Endothelial cell of umbilical vein (primary cell): ENCODE measurements at regions not wholly inside any gene's neighbourhood (a gene's known extent, or its start where the extent isn't known, plus 50 kb on each side); places are given as distances from the start of the nearest gene placed in this dataset.

ENCODE experiments used
- BruUV-seq: library from RNA; stranded (reverse); fragments of 400-500 nt; replicated peaks from 2 replicates; lab custom pipeline; 2021; lab: Mats Ljungman, UMichigan
- CTCF ChIA-PET: fragments of 300-600, 350-600 bp; sonication (Branson Sonifier 250); formaldehyde crosslinking; loops from one replicate; lab custom pipeline; 2021; ENCODE audit warnings: antibody characterized with exemption, inconsistent platforms; lab: Charles Lee
- POLR2A ChIA-PET: fragments of 300-600, 350-600 bp; sonication (Branson Sonifier 250); formaldehyde crosslinking; loops from one replicate; lab custom pipeline; 2021; ENCODE audit warnings: antibody characterized with exemption, inconsistent platforms; lab: Charles Lee
- DNase-seq: peaks from one replicate; pipeline ENCODE4 v3.0.0-alpha.2; 2011; ENCODE audit warnings: low read depth, low spot score
- FAIRE-seq: peaks from 2 replicates; lab custom pipeline; 2011; peaks lifted over from hg19 to GRCh38; lab: Jason Lieb, UNC
- H2AFZ ChIP-seq: 2 replicates; pipeline ENCODE4 v1.6.0; 2012; ENCODE audit warnings: low read depth, low read length, control low read depth, inconsistent platforms
- H3K27ac ChIP-seq: 2 replicates; pipeline ENCODE4 v1.5.1; 2011; ENCODE audit warnings: low read depth, mild to moderate bottlenecking, control low read depth, low read length, moderate library complexity; ENCODE audit not compliant: insufficient read depth
- H3K27me3 ChIP-seq, 2 experiments: 2 replicates each; pipeline versions ENCODE4 v1.6.0 to v1.6.1; 2011; ENCODE audit warnings: low read length in 2 of 2, mixed read lengths in 1 of 2; ENCODE audit not compliant: control insufficient read depth in 2 of 2, insufficient read depth in 2 of 2
- H3K36me3 ChIP-seq, 2 experiments: 2 replicates in 1 of 2; 3 replicates in 1 of 2; pipeline ENCODE4 v1.5.1; 2011; ENCODE audit warnings: low read length in 2 of 2, mild to moderate bottlenecking in 1 of 2, moderate library complexity in 1 of 2; ENCODE audit not compliant: control insufficient read depth in 2 of 2, insufficient read depth in 2 of 2; ENCODE audit errors: extremely low read depth in 1 of 2
- H3K4me1 ChIP-seq: 3 replicates; pipeline ENCODE4 v1.5.1; 2011; ENCODE audit warnings: mild to moderate bottlenecking, low read length; ENCODE audit not compliant: control insufficient read depth, insufficient read depth; ENCODE audit errors: extremely low read depth
- H3K4me2 ChIP-seq: 2 replicates; pipeline ENCODE4 v1.6.1; 2011; ENCODE audit warnings: low read length, control low read depth, mixed read lengths; ENCODE audit not compliant: insufficient read depth
- H3K4me3 ChIP-seq, 3 experiments: fragments of 200-600 bp in 1 of 3; sonication (generic), shearing (Covaris generic) in 1 of 3; replicated peaks in 1 of 3; 2 replicates each; pipeline ENCODE4 v1.5.1; 2011 to 2016; ENCODE audit warnings: control low read depth in 3 of 3, low read length in 3 of 3, mild to moderate bottlenecking in 2 of 3, inconsistent platforms in 1 of 3, low read depth in 1 of 3, moderate library complexity in 1 of 3; ENCODE audit not compliant: insufficient read depth in 1 of 3
- H3K79me2 ChIP-seq: 2 replicates; pipeline ENCODE4 v1.6.0; 2012; ENCODE audit warnings: low read length, inconsistent platforms; ENCODE audit not compliant: control insufficient read depth, insufficient read depth
- H3K9ac ChIP-seq: replicated peaks from 2 replicates; pipeline ENCODE3; 2011; ENCODE audit warnings: low read length, control low read depth; ENCODE audit not compliant: insufficient read depth; ENCODE audit errors: extremely low read depth
- H3K9me1 ChIP-seq: replicated peaks from 3 replicates; pipeline ENCODE4 v1.6.0; 2011; ENCODE audit warnings: mild to moderate bottlenecking, low read length; ENCODE audit not compliant: control insufficient read depth, insufficient read depth; ENCODE audit errors: extremely low read depth
- H3K9me3 ChIP-seq: replicated peaks from 2 replicates; pipeline ENCODE4 v1.5.1; 2012; ENCODE audit warnings: low read length, inconsistent platforms; ENCODE audit not compliant: control insufficient read depth, insufficient read depth
- H4K20me1 ChIP-seq: replicated peaks from 2 replicates; pipeline ENCODE3; 2011; ENCODE audit warnings: mild to moderate bottlenecking, low read length; ENCODE audit not compliant: control insufficient read depth, insufficient read depth; ENCODE audit errors: extremely low read depth
- EZH2 ChIP-seq: IDR thresholded peaks from 2 replicates; pipeline ENCODE4 v1.6.1; 2012; ENCODE audit warnings: borderline replicate concordance, low read depth, mild to moderate bottlenecking, moderate library complexity, low read length, inconsistent platforms; ENCODE audit not compliant: severe bottlenecking
- FOS ChIP-seq: IDR thresholded peaks from 2 replicates; pipeline ENCODE4 v1.6.1; 2011; ENCODE audit warnings: mild to moderate bottlenecking, low read length, moderate library complexity, borderline replicate concordance; ENCODE audit not compliant: insufficient read depth
- GATA2 ChIP-seq: IDR thresholded peaks from 2 replicates; pipeline ENCODE4 v1.7.0; 2011; ENCODE audit warnings: low read depth, mild to moderate bottlenecking, moderate library complexity, mixed read lengths, low read length; ENCODE audit not compliant: insufficient read length, insufficient read depth
- JUN ChIP-seq: IDR thresholded peaks from 2 replicates; pipeline ENCODE4 v1.6.1; 2011; ENCODE audit warnings: borderline replicate concordance, low read depth; ENCODE audit not compliant: insufficient read length, insufficient read depth
- MYC ChIP-seq: IDR thresholded peaks from one replicate; pipeline ENCODE4 v1.6.1; 2011; ENCODE audit warnings: mild to moderate bottlenecking, low read depth, low read length
- POLR2A ChIP-seq: IDR thresholded peaks from 2 replicates; pipeline ENCODE4 v1.6.1; 2012; ENCODE audit warnings: low read depth, mild to moderate bottlenecking, control low read depth, low read length
- POLR2AphosphoS5 ChIP-seq: IDR thresholded peaks from 2 replicates; pipeline ENCODE4 v1.6.1; 2012; ENCODE audit warnings: low read depth, mild to moderate bottlenecking, control low read depth, low read length, moderate library complexity; ENCODE audit not compliant: insufficient read depth
- dilution Hi-C: fragments of 300-500 bp; cut with MboI; formaldehyde crosslinking; loops from one replicate; pipeline ENCODE4 v1.15.0; 2019; ENCODE audit warnings: low sequenced_read_pairs; ENCODE audit not compliant: extremely low pct_ligation_motif_present
- intact Hi-C: fragments of 100-400 bp; cut with micrococcal nuclease; formaldehyde crosslinking; loops from one replicate; pipeline ENCODE4 v1.10.0; 2022
- TF ChIP-seq, protein P1 (sequence below), 2 donors: IDR thresholded peaks; 1 replicate in 1 of 2; 2 replicates in 1 of 2; pipeline ENCODE4 v1.5.1; 2011; ENCODE audit warnings: low read length in 2 of 2, mild to moderate bottlenecking in 2 of 2, moderate library complexity in 2 of 2, control low read depth in 1 of 2, inconsistent platforms in 1 of 2, low read depth in 1 of 2; ENCODE audit not compliant: insufficient read depth in 1 of 2; ENCODE audit errors: extremely low read depth in 1 of 2
- TF ChIP-seq, protein P2 (sequence below): IDR thresholded peaks from 2 replicates; pipeline ENCODE4 v1.6.1; 2011; ENCODE audit not compliant: insufficient read depth, insufficient read length

DNA sequence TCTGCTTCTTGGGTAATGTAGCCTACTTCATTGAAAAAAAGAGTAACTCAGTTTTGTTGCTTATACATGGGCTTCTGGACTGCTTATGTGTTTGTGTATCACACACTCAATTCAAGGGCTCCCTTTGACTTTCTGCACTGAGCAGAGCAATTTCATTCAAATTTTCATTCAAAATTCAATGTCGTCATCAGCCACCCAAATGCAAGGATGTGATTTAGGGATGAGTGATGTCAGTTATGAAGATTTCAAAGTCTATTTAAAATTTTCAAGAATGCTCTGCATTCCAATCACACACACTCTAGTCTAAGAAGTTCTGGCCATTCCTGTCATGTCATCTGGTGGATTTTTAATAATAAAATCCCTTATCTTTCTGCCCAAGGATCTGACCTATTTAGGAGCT lies 344.5 kb upstream of the ZFP64 start:
- FAIRE-seq (no peak), DNase-seq (no peak)
- Histone ChIP-seq H3K27me3 (no peaks in the 10 kb centered on the region), H3K36me3 (no peaks in the 10 kb centered on the region), H2AFZ (no peak overlapping the region), H4K20me1 (no peaks in the 10 kb centered on the region), H3K4me1 (no peaks in the 10 kb centered on the region), H3K79me2 (no peaks in the 10 kb centered on the region), H3K4me2 (no peak overlapping the region), H3K27ac (no peak overlapping the region), H3K9me1 (no peaks in the 10 kb centered on the region), H3K4me3 (no peak overlapping the region), H3K9ac (no peak overlapping the region), H3K9me3 (no peaks in the 10 kb centered on the region)
- intact Hi-C loops: no loop called here
- ChIA-PET POLR2A (no interaction called here), CTCF (interaction anchor here (0.6 kb wide), 1 partner anchor 1640 kb away, joined by 3 read pairs; no protein-coding TSS in a partner anchor)
- TF ChIP-seq EZH2: no peak
- no peak for TF ChIP-seq FOS
- TF ChIP-seq GATA2: no peak
- TF ChIP-seq, protein P1, sequence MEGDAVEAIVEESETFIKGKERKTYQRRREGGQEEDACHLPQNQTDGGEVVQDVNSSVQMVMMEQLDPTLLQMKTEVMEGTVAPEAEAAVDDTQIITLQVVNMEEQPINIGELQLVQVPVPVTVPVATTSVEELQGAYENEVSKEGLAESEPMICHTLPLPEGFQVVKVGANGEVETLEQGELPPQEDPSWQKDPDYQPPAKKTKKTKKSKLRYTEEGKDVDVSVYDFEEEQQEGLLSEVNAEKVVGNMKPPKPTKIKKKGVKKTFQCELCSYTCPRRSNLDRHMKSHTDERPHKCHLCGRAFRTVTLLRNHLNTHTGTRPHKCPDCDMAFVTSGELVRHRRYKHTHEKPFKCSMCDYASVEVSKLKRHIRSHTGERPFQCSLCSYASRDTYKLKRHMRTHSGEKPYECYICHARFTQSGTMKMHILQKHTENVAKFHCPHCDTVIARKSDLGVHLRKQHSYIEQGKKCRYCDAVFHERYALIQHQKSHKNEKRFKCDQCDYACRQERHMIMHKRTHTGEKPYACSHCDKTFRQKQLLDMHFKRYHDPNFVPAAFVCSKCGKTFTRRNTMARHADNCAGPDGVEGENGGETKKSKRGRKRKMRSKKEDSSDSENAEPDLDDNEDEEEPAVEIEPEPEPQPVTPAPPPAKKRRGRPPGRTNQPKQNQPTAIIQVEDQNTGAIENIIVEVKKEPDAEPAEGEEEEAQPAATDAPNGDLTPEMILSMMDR (IDR thresholded peaks at IDR 0.05; ENCODE audit: extremely low read depth in 1 of 2, insufficient read depth in 1 of 2, low read depth in 1 of 2, low read length in 2 of 2): no peak
- TF ChIP-seq MYC: no peak
- no peak for TF ChIP-seq JUN
- TF ChIP-seq, protein P2, sequence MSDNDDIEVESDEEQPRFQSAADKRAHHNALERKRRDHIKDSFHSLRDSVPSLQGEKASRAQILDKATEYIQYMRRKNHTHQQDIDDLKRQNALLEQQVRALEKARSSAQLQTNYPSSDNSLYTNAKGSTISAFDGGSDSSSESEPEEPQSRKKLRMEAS: no peak
- TF ChIP-seq POLR2A: no peak
- TF ChIP-seq POLR2AphosphoS5: no peak
- no TSS peak for BruUV-seq
- dilution Hi-C loops: no loop called here
